ENCODE measurements at regions not wholly inside any gene's neighbourhood (a gene's known extent, or its start where the extent isn't known, plus 50 kb on each side); places are given as distances from the start of the nearest gene placed in this dataset.

DNA sequence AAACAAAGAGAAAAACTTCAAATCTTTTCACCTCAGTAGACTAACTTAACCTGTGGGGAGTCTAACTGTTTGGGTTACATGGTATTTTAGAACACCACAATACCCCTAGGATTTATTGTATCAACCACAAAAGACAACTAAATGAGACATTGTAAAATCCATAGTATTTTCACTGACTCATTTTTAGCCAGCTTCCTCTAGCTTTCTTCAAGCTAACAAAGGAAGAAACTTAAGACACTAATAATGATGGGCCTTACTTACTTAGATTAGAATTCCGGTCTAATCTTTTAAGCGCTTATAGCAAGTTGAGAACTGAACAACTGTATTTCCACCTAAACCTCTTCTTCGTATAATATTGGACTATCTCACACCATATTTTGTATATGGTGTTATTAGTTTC is 529.3 kb downstream of the DMRTA1 start:
- in situ Hi-C loops (cut with MboI; ENCODE audit: low sequenced_read_pairs) = no loop called here
- Histone ChIP-seq H3K4me3 (ENCODE audit: insufficient read depth, low read depth, low read length) (no peak overlapping the region), H3K9me3 (ENCODE audit: control insufficient read depth, insufficient read depth, low read length) (no peaks in the 10 kb centered on the region), H3K4me1 (ENCODE audit: control insufficient read depth, insufficient read depth, low read length) (no peaks in the 10 kb centered on the region), H2AFZ (replicated peaks; ENCODE audit: low read length, poor library complexity) (no peak overlapping the region), H4K20me1 (ENCODE audit: insufficient read depth, low read length) (no peaks in the 10 kb centered on the region), H2AK5ac (ENCODE audit: low read depth, low read length) (no peak overlapping the region), H4K5ac (ENCODE audit: low read depth, low read length) (no peak overlapping the region), H2BK20ac (ENCODE audit: low read depth, low read length) (no peak overlapping the region), H2BK15ac (ENCODE audit: low read depth, low read length) (no peak overlapping the region), H4K8ac (ENCODE audit: low read depth in 2 of 2, low read length in 2 of 2) (no peak overlapping the region), H3K18ac (ENCODE audit: low read depth, low read length) (no peak overlapping the region), H3K14ac (replicated peaks; ENCODE audit: low read depth, low read length) (no peak overlapping the region), H2AK9ac (replicated peaks; ENCODE audit: low read depth, low read length, poor library complexity) (no peak overlapping the region), H2BK120ac (ENCODE audit: low read depth, low read length) (no peak overlapping the region), H3K9me1 (ENCODE audit: insufficient read depth, low read length) (no peaks in the 10 kb centered on the region), H3K27ac (ENCODE audit: insufficient read depth, low read length) (no peak overlapping the region), H3K27me3 (ENCODE audit: control insufficient read depth, insufficient read depth, low read length) (no peaks in the 10 kb centered on the region), H3K23ac (ENCODE audit: low read depth, low read length) (no peak overlapping the region), H3K36me3 (ENCODE audit: control insufficient read depth, insufficient read depth, low read length) (no peaks in the 10 kb centered on the region), H3K9ac (ENCODE audit: low read depth, low read length) (no peak overlapping the region), H3K56ac (ENCODE audit: extremely low read depth, insufficient read depth, low read length) (no peak overlapping the region), H3K4me2 (ENCODE audit: low read depth, low read length) (no peak overlapping the region), H4K91ac (ENCODE audit: insufficient read depth, low read depth, low read length) (no peak overlapping the region), H3K79me1 (ENCODE audit: low read depth in 1 of 2, low read length in 2 of 2) (no peaks in the 10 kb centered on the region), H2BK5ac (ENCODE audit: low read depth, low read length, poor library complexity, severe bottlenecking) (no peak overlapping the region), H3K4ac (ENCODE audit: low read depth, low read length) (no peak overlapping the region)
- peak; percentile 33 for DNase-seq
- ChIA-PET CTCF (no interaction called here), POLR2A (ENCODE audit: unreplicated experiment) (no interaction called here)
- WGBS, 2 experiments (ENCODE audit: extremely low coverage in 2 of 2, insufficient read length in 1 of 2) = no CpG with 5 or more reads among the region's 3 CpGs
- dilution Hi-C loops (cut with HindIII; ENCODE audit: low sequenced_read_pairs, unreplicated experiment) = no loop called here
- TF ChIP-seq, protein P1, sequence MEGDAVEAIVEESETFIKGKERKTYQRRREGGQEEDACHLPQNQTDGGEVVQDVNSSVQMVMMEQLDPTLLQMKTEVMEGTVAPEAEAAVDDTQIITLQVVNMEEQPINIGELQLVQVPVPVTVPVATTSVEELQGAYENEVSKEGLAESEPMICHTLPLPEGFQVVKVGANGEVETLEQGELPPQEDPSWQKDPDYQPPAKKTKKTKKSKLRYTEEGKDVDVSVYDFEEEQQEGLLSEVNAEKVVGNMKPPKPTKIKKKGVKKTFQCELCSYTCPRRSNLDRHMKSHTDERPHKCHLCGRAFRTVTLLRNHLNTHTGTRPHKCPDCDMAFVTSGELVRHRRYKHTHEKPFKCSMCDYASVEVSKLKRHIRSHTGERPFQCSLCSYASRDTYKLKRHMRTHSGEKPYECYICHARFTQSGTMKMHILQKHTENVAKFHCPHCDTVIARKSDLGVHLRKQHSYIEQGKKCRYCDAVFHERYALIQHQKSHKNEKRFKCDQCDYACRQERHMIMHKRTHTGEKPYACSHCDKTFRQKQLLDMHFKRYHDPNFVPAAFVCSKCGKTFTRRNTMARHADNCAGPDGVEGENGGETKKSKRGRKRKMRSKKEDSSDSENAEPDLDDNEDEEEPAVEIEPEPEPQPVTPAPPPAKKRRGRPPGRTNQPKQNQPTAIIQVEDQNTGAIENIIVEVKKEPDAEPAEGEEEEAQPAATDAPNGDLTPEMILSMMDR (conservative IDR thresholded peaks at IDR 0.05; ENCODE audit: low read depth, low read length) = no peak
- no peak for TF ChIP-seq POLR2A (IDR thresholded peaks at IDR 0.05; ENCODE audit: low read depth, low read length)
- TF ChIP-seq, protein P2, sequence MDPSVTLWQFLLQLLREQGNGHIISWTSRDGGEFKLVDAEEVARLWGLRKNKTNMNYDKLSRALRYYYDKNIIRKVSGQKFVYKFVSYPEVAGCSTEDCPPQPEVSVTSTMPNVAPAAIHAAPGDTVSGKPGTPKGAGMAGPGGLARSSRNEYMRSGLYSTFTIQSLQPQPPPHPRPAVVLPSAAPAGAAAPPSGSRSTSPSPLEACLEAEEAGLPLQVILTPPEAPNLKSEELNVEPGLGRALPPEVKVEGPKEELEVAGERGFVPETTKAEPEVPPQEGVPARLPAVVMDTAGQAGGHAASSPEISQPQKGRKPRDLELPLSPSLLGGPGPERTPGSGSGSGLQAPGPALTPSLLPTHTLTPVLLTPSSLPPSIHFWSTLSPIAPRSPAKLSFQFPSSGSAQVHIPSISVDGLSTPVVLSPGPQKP (IDR thresholded peaks at IDR 0.05; ENCODE audit: borderline replicate concordance, low read depth, low read length) = no peak
- no peak for TF ChIP-seq CEBPB (IDR thresholded peaks at IDR 0.05; ENCODE audit: low read depth, low read length)
- TF ChIP-seq RFX5 (IDR thresholded peaks at IDR 0.05; ENCODE audit: low read depth, low read length) = no peak
- TF ChIP-seq RAD21 (IDR thresholded peaks at IDR 0.05; ENCODE audit: low read length) = no peak
- no peak for TF ChIP-seq CHD1 (IDR thresholded peaks at IDR 0.05; ENCODE audit: low read depth, low read length)
- ATAC-seq (ENCODE audit: low read depth) = no peak
- BruUV-seq (replicated peaks) = no TSS peak
- intact Hi-C loops (cut with micrococcal nuclease) = no loop called here

All from IMR-90 (cell line).